C4-2B (cell line): ENCODE measurements at regions not wholly inside any gene's neighbourhood (a gene's known extent, or its start where the extent isn't known, plus 50 kb on each side); places are given as distances from the start of the nearest gene placed in this dataset.

ENCODE experiments used
- ZFX ChIP-seq: fragments of 450-650 bp; IDR thresholded peaks from 2 replicates; pipeline ENCODE4 v1.6.1; 2017
- TF ChIP-seq, protein P1 (sequence below): fragments of 450-650 bp; conservative IDR thresholded peaks from 2 replicates; pipeline ENCODE4 v1.5.1; 2017; ENCODE audit warnings: mild to moderate bottlenecking

DNA sequence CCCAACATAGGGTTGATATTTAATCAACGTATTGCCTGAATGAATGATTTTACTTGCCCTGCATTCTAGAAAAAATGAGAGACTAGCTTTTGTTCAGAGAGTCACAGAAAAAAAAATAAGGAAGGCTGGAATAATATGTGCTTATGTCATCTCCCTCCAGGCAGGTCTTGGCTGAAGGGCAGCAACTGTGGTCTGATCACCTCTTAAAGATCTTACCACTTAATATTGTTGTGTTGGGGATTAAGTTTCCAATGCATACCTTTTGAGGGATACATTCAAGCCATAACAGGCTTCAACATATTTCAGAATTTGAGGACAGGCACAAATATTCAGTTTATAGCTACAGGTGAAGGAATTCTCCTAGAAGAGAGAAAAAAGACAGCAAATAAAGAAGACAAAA, 157.3 kb upstream of the S1PR3 start:
- TF ChIP-seq, protein P1, sequence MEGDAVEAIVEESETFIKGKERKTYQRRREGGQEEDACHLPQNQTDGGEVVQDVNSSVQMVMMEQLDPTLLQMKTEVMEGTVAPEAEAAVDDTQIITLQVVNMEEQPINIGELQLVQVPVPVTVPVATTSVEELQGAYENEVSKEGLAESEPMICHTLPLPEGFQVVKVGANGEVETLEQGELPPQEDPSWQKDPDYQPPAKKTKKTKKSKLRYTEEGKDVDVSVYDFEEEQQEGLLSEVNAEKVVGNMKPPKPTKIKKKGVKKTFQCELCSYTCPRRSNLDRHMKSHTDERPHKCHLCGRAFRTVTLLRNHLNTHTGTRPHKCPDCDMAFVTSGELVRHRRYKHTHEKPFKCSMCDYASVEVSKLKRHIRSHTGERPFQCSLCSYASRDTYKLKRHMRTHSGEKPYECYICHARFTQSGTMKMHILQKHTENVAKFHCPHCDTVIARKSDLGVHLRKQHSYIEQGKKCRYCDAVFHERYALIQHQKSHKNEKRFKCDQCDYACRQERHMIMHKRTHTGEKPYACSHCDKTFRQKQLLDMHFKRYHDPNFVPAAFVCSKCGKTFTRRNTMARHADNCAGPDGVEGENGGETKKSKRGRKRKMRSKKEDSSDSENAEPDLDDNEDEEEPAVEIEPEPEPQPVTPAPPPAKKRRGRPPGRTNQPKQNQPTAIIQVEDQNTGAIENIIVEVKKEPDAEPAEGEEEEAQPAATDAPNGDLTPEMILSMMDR: no peak
- TF ChIP-seq ZFX: no peak
